HEK293T (cell line): ENCODE measurements at regions not wholly inside any gene's neighbourhood (a gene's known extent, or its start where the extent isn't known, plus 50 kb on each side); places are given as distances from the start of the nearest gene placed in this dataset.

Experiments
- FOXA1 ChIP-seq: fragments of 450-650 bp; IDR thresholded peaks from 2 replicates; pipeline ENCODE4 v1.6.1; 2016; ENCODE audit warnings: mild to moderate bottlenecking
- FOXM1 ChIP-seq: fragments of 450-650 bp; IDR thresholded peaks from 2 replicates; pipeline ENCODE4 v1.6.1; 2017; ENCODE audit warnings: mild to moderate bottlenecking, borderline replicate concordance
- L3MBTL2 ChIP-seq: fragments of 450-650 bp; conservative IDR thresholded peaks from 2 replicates; pipeline ENCODE4 v1.6.1; 2016; ENCODE audit warnings: mild to moderate bottlenecking
- ZNF384 ChIP-seq: fragments of 450-650 bp; IDR thresholded peaks from 2 replicates; pipeline ENCODE4 v1.6.1; 2016

- TF ChIP-seq ZNF384 (no peak), L3MBTL2 (no peak), FOXM1 (no peak), FOXA1 (no peak)
Observed at GRCh38 chr10:33398796-33399195, 64.3 kb upstream of the NRP1 start.
